CD4-positive, alpha-beta memory T cell (primary cell): ENCODE measurements at regions not wholly inside any gene's neighbourhood (a gene's known extent, or its start where the extent isn't known, plus 50 kb on each side); places are given as distances from the start of the nearest gene placed in this dataset.

Experiments
- CTCF ChIA-PET: fragments of 350-600 bp; sonication (Branson Sonifier 250); formaldehyde crosslinking; loops from one replicate; lab custom pipeline; 2021; ENCODE audit warnings: inconsistent platforms; ENCODE audit not compliant: partially characterized antibody; lab: Charles Lee
- POLR2A ChIA-PET: fragments of 350-600 bp; sonication (Branson Sonifier 250); formaldehyde crosslinking; loops from one replicate; lab custom pipeline; 2021; ENCODE audit not compliant: partially characterized antibody; lab: Charles Lee
- DNase-seq, 5 donors: peaks; one replicate each; pipeline versions ENCODE4 v3.0.0 to v3.0.0-alpha.2; 2020 to 2022; ENCODE audit warnings: mixed read lengths in 1 of 5
- H3K27ac ChIP-seq: one replicate; pipeline ENCODE4 v1.7.0; 2013; ENCODE audit warnings: low read depth, low read length
- H3K27me3 ChIP-seq: 2 replicates; pipeline ENCODE4 v1.7.0; 2013; ENCODE audit warnings: mild to moderate bottlenecking, low read length, moderate library complexity; ENCODE audit not compliant: insufficient read depth
- H3K36me3 ChIP-seq: 2 replicates; pipeline ENCODE4 v1.7.0; 2013; ENCODE audit warnings: mild to moderate bottlenecking, low read length, moderate library complexity; ENCODE audit not compliant: insufficient read depth
- H3K4me1 ChIP-seq: 2 replicates; pipeline ENCODE4 v1.7.0; 2013; ENCODE audit warnings: mild to moderate bottlenecking, low read length, moderate library complexity; ENCODE audit not compliant: insufficient read depth
- H3K4me3 ChIP-seq, 2 donors: one replicate each; pipeline ENCODE4 v1.7.0; 2013; ENCODE audit warnings: low read length in 2 of 2, mild to moderate bottlenecking in 1 of 2
- H3K9me3 ChIP-seq, 2 donors: one replicate each; pipeline ENCODE4 v1.7.0; 2013; ENCODE audit warnings: low read length in 2 of 2, control low read depth in 1 of 2; ENCODE audit not compliant: control insufficient read depth in 1 of 2
- H3K27ac Mint-ChIP-seq, 7 donors: one replicate each; pipeline ENCODE4 v1.8.0; 2020 to 2021; ENCODE audit warnings: mixed read lengths in 7 of 7, mild to moderate bottlenecking in 6 of 7, inconsistent platforms in 3 of 7, moderate library complexity in 3 of 7
- H3K27me3 Mint-ChIP-seq, 2 donors: one replicate each; pipeline ENCODE4 v1.8.0; 2020 to 2021; ENCODE audit warnings: mixed read lengths in 2 of 2
- H3K36me3 Mint-ChIP-seq, 2 donors: one replicate each; pipeline ENCODE4 v1.8.0; 2020 to 2021; ENCODE audit warnings: mixed read lengths in 2 of 2, inconsistent platforms in 1 of 2, mild to moderate bottlenecking in 1 of 2
- H3K4me1 Mint-ChIP-seq, 4 donors: one replicate each; pipeline ENCODE4 v1.8.0; 2020 to 2021; ENCODE audit warnings: mixed read lengths in 4 of 4, mild to moderate bottlenecking in 1 of 4
- H3K4me3 Mint-ChIP-seq, 8 donors: one replicate each; pipeline ENCODE4 v1.8.0; 2020 to 2021; ENCODE audit warnings: mixed read lengths in 8 of 8, mild to moderate bottlenecking in 7 of 8, moderate library complexity in 6 of 8, inconsistent platforms in 3 of 8
- H3K9me3 Mint-ChIP-seq, 8 donors: one replicate each; pipeline ENCODE4 v1.8.0; 2020 to 2021; ENCODE audit warnings: mixed read lengths in 8 of 8, mild to moderate bottlenecking in 5 of 8, inconsistent platforms in 3 of 8, moderate library complexity in 1 of 8
- intact Hi-C: fragments of 100-400 bp; cut with micrococcal nuclease; formaldehyde crosslinking; loops from one replicate; pipeline ENCODE4 v1.15.1; 2023

- Histone ChIP-seq H3K9me3 (no peaks in the 10 kb centered on the region), H3K4me1 (no peaks in the 10 kb centered on the region), H3K27ac (no peak overlapping the region), H3K36me3 (no peaks in the 10 kb centered on the region), H3K27me3 (no peaks in the 10 kb centered on the region), H3K4me3 (no peak overlapping the region)
- intact Hi-C loops: no loop called here
- Mint-ChIP-seq H3K27me3 (peaks cover 2 to 3% of the 10 kb centered on the region in 2 donors), H3K9me3 (peaks cover 0 to 7% (median 2%) of the 10 kb centered on the region in 8 donors), H3K27ac (no peak overlapping the region), H3K4me3 (no peak overlapping the region), H3K36me3 (no peaks in the 10 kb centered on the region), H3K4me1 (no peaks in the 10 kb centered on the region)
- ChIA-PET CTCF (no interaction called here), POLR2A (no interaction called here)
- no peak for DNase-seq
Observed at GRCh38 chr4:4913628-4914027, 54.2 kb downstream of the MSX1 start.

GRCh38 chr4:4914059-4914820 is 54.8 kb downstream of the MSX1 start:
- Histone ChIP-seq H3K27me3 (no peaks in the 10 kb centered on the region), H3K27ac (no peak overlapping the region), H3K36me3 (no peaks in the 10 kb centered on the region), H3K4me3 (no peak overlapping the region), H3K4me1 (no peaks in the 10 kb centered on the region), H3K9me3 (no peaks in the 10 kb centered on the region)
- Mint-ChIP-seq H3K27ac (no peak overlapping the region), H3K9me3 (peaks cover 0 to 7% (median 2%) of the 10 kb centered on the region in 8 donors), H3K4me1 (no peaks in the 10 kb centered on the region), H3K4me3 (no peak overlapping the region), H3K27me3 (peaks cover 0 to 2% of the 10 kb centered on the region in 2 donors), H3K36me3 (no peaks in the 10 kb centered on the region)
- POLR2A ChIA-PET: no interaction called here
- CTCF ChIA-PET: no interaction called here
- no peak for DNase-seq
- intact Hi-C loops: no loop called here

GRCh38 chr4:4914965-4915845 is 55.7 kb downstream of the MSX1 start:
- no peaks in the 10 kb centered on the region for H3K4me1 Mint-ChIP-seq
- CTCF ChIA-PET: no interaction called here
- H3K4me3 Mint-ChIP-seq: no peak overlapping the region
- intact Hi-C loops: no loop called here
- H3K36me3 Mint-ChIP-seq: no peaks in the 10 kb centered on the region
- H3K36me3 ChIP-seq: no peaks in the 10 kb centered on the region
- no peaks in the 10 kb centered on the region for H3K27me3 ChIP-seq
- DNase-seq: no peak
- no peak overlapping the region for H3K27ac Mint-ChIP-seq
- H3K4me3 ChIP-seq: no peak overlapping the region
- H3K4me1 ChIP-seq: no peaks in the 10 kb centered on the region
- POLR2A ChIA-PET: no interaction called here
- H3K27me3 Mint-ChIP-seq: no peaks in the 10 kb centered on the region
- H3K9me3 Mint-ChIP-seq: peaks cover 0 to 7% (median 2%) of the 10 kb centered on the region in 8 donors
- H3K27ac ChIP-seq: no peak overlapping the region
- no peaks in the 10 kb centered on the region for H3K9me3 ChIP-seq

- no peak overlapping the region for H3K4me3 ChIP-seq
- DNase-seq: no peak
- Mint-ChIP-seq H3K36me3 (no peaks in the 10 kb centered on the region), H3K9me3 (peaks cover 0 to 7% (median 2%) of the 10 kb centered on the region in 8 donors), H3K4me1 (peaks cover 0 to 6% (median 3%) of the 10 kb centered on the region in 4 donors), H3K27ac (no peak overlapping the region), H3K27me3 (peaks cover 2 to 4% of the 10 kb centered on the region in 2 donors), H3K4me3 (no peak overlapping the region)
- CTCF ChIA-PET: no interaction called here
- POLR2A ChIA-PET: no interaction called here
- no peaks in the 10 kb centered on the region for H3K36me3 ChIP-seq
- intact Hi-C loops: no loop called here
- H3K27ac ChIP-seq: no peak overlapping the region
- no peaks in the 10 kb centered on the region for H3K27me3 ChIP-seq
- peaks cover 14% of the 10 kb centered on the region for H3K4me1 ChIP-seq
- no peaks in the 10 kb centered on the region for H3K9me3 ChIP-seq
Observed at GRCh38 chr4:4918067-4918466, 58.6 kb downstream of the MSX1 start.

- Histone ChIP-seq H3K36me3 (no peaks in the 10 kb centered on the region), H3K4me3 (no peak overlapping the region), H3K27me3 (no peaks in the 10 kb centered on the region), H3K4me1 (peaks cover 15% of the 10 kb centered on the region), H3K27ac (no peak overlapping the region), H3K9me3 (no peaks in the 10 kb centered on the region)
- POLR2A ChIA-PET: no interaction called here
- CTCF ChIA-PET: no interaction called here
- Mint-ChIP-seq H3K4me1 (peaks cover 0 to 6% (median 3%) of the 10 kb centered on the region in 4 donors), H3K4me3 (no peak overlapping the region), H3K27me3 (peaks cover 4 to 5% of the 10 kb centered on the region in 2 donors), H3K36me3 (no peaks in the 10 kb centered on the region), H3K9me3 (peaks cover 0 to 7% (median 3%) of the 10 kb centered on the region in 8 donors), H3K27ac (no peak overlapping the region)
- peak in 1 of 5 donors; percentile 24 for DNase-seq
- intact Hi-C loops: no loop called here
Observed at GRCh38 chr4:4919927-4920326, 60.5 kb downstream of the MSX1 start.

- Histone ChIP-seq H3K27ac (no peak overlapping the region), H3K36me3 (no peaks in the 10 kb centered on the region), H3K27me3 (no peaks in the 10 kb centered on the region), H3K4me3 (no peak overlapping the region), H3K4me1 (peaks cover 15% of the 10 kb centered on the region), H3K9me3 (no peaks in the 10 kb centered on the region)
- ChIA-PET POLR2A (no interaction called here), CTCF (no interaction called here)
- H3K4me1 Mint-ChIP-seq: peaks cover 0 to 6% (median 3%) of the 10 kb centered on the region in 4 donors
- H3K4me3 Mint-ChIP-seq: no peak overlapping the region
- intact Hi-C loops: no loop called here
- H3K27me3 Mint-ChIP-seq: peaks cover 7 to 11% of the 10 kb centered on the region in 2 donors
- no peak overlapping the region for H3K27ac Mint-ChIP-seq
- peaks cover 0 to 7% (median 3%) of the 10 kb centered on the region in 8 donors for H3K9me3 Mint-ChIP-seq
- no peaks in the 10 kb centered on the region for H3K36me3 Mint-ChIP-seq
- DNase-seq: no peak
Observed at GRCh38 chr4:4921077-4921476, 61.6 kb downstream of the MSX1 start.

- peak overlapping the region in 2 of 8 donors; percentile 15 to 18 for H3K4me3 Mint-ChIP-seq
Observed at GRCh38 chr4:4922441-4922840, 63.0 kb downstream of the MSX1 start.

More at GRCh38 chr4:4922441-4922840, 63.0 kb downstream of the MSX1 start:
- H3K27me3 Mint-ChIP-seq: peaks cover 7 to 15% of the 10 kb centered on the region in 2 donors
- Histone ChIP-seq H3K4me1 (peaks cover 15% of the 10 kb centered on the region), H3K27ac (no peak overlapping the region), H3K27me3 (no peaks in the 10 kb centered on the region), H3K36me3 (no peaks in the 10 kb centered on the region), H3K9me3 (no peaks in the 10 kb centered on the region), H3K4me3 (no peak overlapping the region)
- peaks cover 0 to 6% (median 3%) of the 10 kb centered on the region in 4 donors for H3K4me1 Mint-ChIP-seq
- CTCF ChIA-PET: no interaction called here
- no peaks in the 10 kb centered on the region for H3K36me3 Mint-ChIP-seq
- H3K9me3 Mint-ChIP-seq: peaks cover 0 to 6% (median 3%) of the 10 kb centered on the region in 8 donors
- intact Hi-C loops: no loop called here
- POLR2A ChIA-PET: no interaction called here
- no peak overlapping the region for H3K27ac Mint-ChIP-seq
- no peak for DNase-seq
